GM23338 (cell line): ENCODE measurements at regions not wholly inside any gene's neighbourhood (a gene's known extent, or its start where the extent isn't known, plus 50 kb on each side); places are given as distances from the start of the nearest gene placed in this dataset.

Experiments
- ATAC-seq: fragments of 200-7000 bp; cut with Tn5 transposase; 3 replicates; pipeline ENCODE4 v1.9.1; 2020
- DNase-seq: peaks from one replicate; pipeline ENCODE4 v3.0.0-alpha.2; 2015; ENCODE audit warnings: low spot score
- H2AFZ ChIP-seq: fragments of 200-600 bp; sonication (generic); 2 replicates; pipeline ENCODE4 v1.8.0; 2016; ENCODE audit warnings: antibody characterized with exemption, mild to moderate bottlenecking, moderate library complexity
- H3F3A ChIP-seq: fragments of 200-600 bp; sonication (generic); replicated peaks from 2 replicates; pipeline ENCODE4 v1.8.0; 2017; ENCODE audit warnings: antibody characterized with exemption, mixed run types, low read depth
- H3K27ac ChIP-seq: fragments of 200-600 bp; sonication (generic); 2 replicates; pipeline ENCODE4 v1.6.1; 2016; ENCODE audit warnings: low read depth
- H3K27me3 ChIP-seq: fragments of 200-600 bp; sonication (generic); 2 replicates; pipeline ENCODE4 v1.8.0; 2016; ENCODE audit warnings: mild to moderate bottlenecking, mixed run types, moderate library complexity; ENCODE audit not compliant: insufficient read depth
- H3K36me3 ChIP-seq: fragments of 200-600 bp; sonication (generic); 2 replicates; pipeline ENCODE4 v1.8.0; 2016; ENCODE audit warnings: mild to moderate bottlenecking; ENCODE audit not compliant: insufficient read depth
- H3K4me1 ChIP-seq: fragments of 200-600 bp; sonication (generic); 2 replicates; pipeline ENCODE4 v1.8.0; 2016; ENCODE audit warnings: mild to moderate bottlenecking, moderate library complexity; ENCODE audit not compliant: insufficient read depth
- H3K4me2 ChIP-seq: fragments of 200-600 bp; sonication (generic); 2 replicates; pipeline ENCODE4 v1.7.1; 2017; ENCODE audit warnings: mixed run types
- H3K4me3 ChIP-seq: fragments of 200-600 bp; sonication (generic); 2 replicates; pipeline ENCODE4 v1.6.1; 2016; ENCODE audit warnings: mixed run types
- H3K79me2 ChIP-seq: fragments of 200-600 bp; sonication (generic); replicated peaks from 2 replicates; pipeline ENCODE4 v1.8.0; 2017; ENCODE audit warnings: mild to moderate bottlenecking; ENCODE audit not compliant: insufficient read depth
- H3K9me2 ChIP-seq: fragments of 200-600 bp; sonication (generic); 2 replicates; pipeline ENCODE4 v1.8.0; 2017; ENCODE audit not compliant: insufficient read depth
- H4K20me1 ChIP-seq: fragments of 200-600 bp; sonication (generic); replicated peaks from 2 replicates; pipeline ENCODE4 v1.8.0; 2017; ENCODE audit warnings: mild to moderate bottlenecking; ENCODE audit not compliant: insufficient read depth
- H3K27ac Mint-ChIP-seq: 2 replicates; pipeline ENCODE4 v1.8.0; 2020; ENCODE audit warnings: inconsistent platforms, mild to moderate bottlenecking, moderate library complexity, mixed read lengths
- H3K27me3 Mint-ChIP-seq: 3 replicates; pipeline ENCODE4 v1.8.0; 2022; ENCODE audit warnings: low read depth, mild to moderate bottlenecking, moderate library complexity, mixed read lengths, inconsistent platforms; ENCODE audit not compliant: insufficient read depth, poor library complexity
- H3K36me3 Mint-ChIP-seq: 3 replicates; pipeline ENCODE4 v1.8.0; 2021; ENCODE audit warnings: low read depth, mild to moderate bottlenecking, inconsistent platforms, moderate library complexity, mixed read lengths
- H3K4me1 Mint-ChIP-seq: 3 replicates; pipeline ENCODE4 v1.8.0; 2020; ENCODE audit warnings: mild to moderate bottlenecking, inconsistent platforms, mixed read lengths
- H3K4me3 Mint-ChIP-seq: 3 replicates; pipeline ENCODE4 v1.8.0; 2021; ENCODE audit warnings: moderate library complexity, mild to moderate bottlenecking, inconsistent platforms, mixed read lengths
- H3K9me3 Mint-ChIP-seq: 3 replicates; pipeline ENCODE4 v1.8.0; 2020; ENCODE audit warnings: moderate library complexity, mild to moderate bottlenecking, inconsistent platforms, mixed read lengths
- CREB1 ChIP-seq: fragments of 250-450 bp; sonication (Bioruptor Pico); IDR thresholded peaks from 2 replicates; pipeline ENCODE4 v1.5.0; 2020; ENCODE audit warnings: low read depth, mild to moderate bottlenecking, moderate library complexity
- EZH2 ChIP-seq: fragments of 200-600 bp; sonication (generic); IDR thresholded peaks from one replicate; pipeline ENCODE4 v1.8.0; 2017; ENCODE audit warnings: antibody characterized with exemption, mild to moderate bottlenecking, low read depth; ENCODE audit not compliant: unreplicated experiment
- EZH2phosphoT487 ChIP-seq: fragments of 200-600 bp; sonication (generic); IDR thresholded peaks from one replicate; pipeline ENCODE4 v1.8.1; 2018; ENCODE audit warnings: antibody characterized with exemption; ENCODE audit not compliant: unreplicated experiment
- JUNB ChIP-seq: IDR thresholded peaks from one replicate; pipeline ENCODE4 v1.6.1; 2016; ENCODE audit warnings: antibody characterized with exemption; ENCODE audit not compliant: unreplicated experiment
- NANOG ChIP-seq: IDR thresholded peaks from 2 replicates; pipeline ENCODE4 v1.6.1; 2016; ENCODE audit warnings: antibody characterized with exemption, borderline replicate concordance
- POLR2AphosphoS5 ChIP-seq: IDR thresholded peaks from 2 replicates; pipeline ENCODE4 v1.6.1; 2016; ENCODE audit warnings: antibody characterized with exemption, low read depth
- REST ChIP-seq: IDR thresholded peaks from one replicate; pipeline ENCODE4 v1.6.1; 2018; ENCODE audit warnings: antibody characterized with exemption; ENCODE audit not compliant: unreplicated experiment
- STAT1 ChIP-seq: IDR thresholded peaks from one replicate; pipeline ENCODE4 v1.6.1; 2016; ENCODE audit warnings: antibody characterized with exemption; ENCODE audit not compliant: unreplicated experiment
- ZNF114 ChIP-seq: fragments of 250-450 bp; sonication (Bioruptor Pico); IDR thresholded peaks from 2 replicates; pipeline ENCODE4 v1.5.0; 2020; ENCODE audit warnings: mild to moderate bottlenecking, moderate library complexity
- ZNF331 ChIP-seq: fragments of 250-450 bp; sonication (Bioruptor Pico); IDR thresholded peaks from 2 replicates; pipeline ENCODE4 v1.5.0; 2020; ENCODE audit warnings: low read depth, mild to moderate bottlenecking, moderate library complexity
- TF ChIP-seq, protein P1 (sequence below): fragments of 250-450 bp; sonication (Bioruptor Pico); IDR thresholded peaks from 2 replicates; pipeline ENCODE4 v1.5.0; 2020; ENCODE audit warnings: mild to moderate bottlenecking, moderate library complexity
- TF ChIP-seq, protein P2 (sequence below): IDR thresholded peaks from 2 replicates; pipeline ENCODE4 v1.6.1; 2016; ENCODE audit warnings: antibody characterized with exemption

- TF ChIP-seq, protein P1, sequence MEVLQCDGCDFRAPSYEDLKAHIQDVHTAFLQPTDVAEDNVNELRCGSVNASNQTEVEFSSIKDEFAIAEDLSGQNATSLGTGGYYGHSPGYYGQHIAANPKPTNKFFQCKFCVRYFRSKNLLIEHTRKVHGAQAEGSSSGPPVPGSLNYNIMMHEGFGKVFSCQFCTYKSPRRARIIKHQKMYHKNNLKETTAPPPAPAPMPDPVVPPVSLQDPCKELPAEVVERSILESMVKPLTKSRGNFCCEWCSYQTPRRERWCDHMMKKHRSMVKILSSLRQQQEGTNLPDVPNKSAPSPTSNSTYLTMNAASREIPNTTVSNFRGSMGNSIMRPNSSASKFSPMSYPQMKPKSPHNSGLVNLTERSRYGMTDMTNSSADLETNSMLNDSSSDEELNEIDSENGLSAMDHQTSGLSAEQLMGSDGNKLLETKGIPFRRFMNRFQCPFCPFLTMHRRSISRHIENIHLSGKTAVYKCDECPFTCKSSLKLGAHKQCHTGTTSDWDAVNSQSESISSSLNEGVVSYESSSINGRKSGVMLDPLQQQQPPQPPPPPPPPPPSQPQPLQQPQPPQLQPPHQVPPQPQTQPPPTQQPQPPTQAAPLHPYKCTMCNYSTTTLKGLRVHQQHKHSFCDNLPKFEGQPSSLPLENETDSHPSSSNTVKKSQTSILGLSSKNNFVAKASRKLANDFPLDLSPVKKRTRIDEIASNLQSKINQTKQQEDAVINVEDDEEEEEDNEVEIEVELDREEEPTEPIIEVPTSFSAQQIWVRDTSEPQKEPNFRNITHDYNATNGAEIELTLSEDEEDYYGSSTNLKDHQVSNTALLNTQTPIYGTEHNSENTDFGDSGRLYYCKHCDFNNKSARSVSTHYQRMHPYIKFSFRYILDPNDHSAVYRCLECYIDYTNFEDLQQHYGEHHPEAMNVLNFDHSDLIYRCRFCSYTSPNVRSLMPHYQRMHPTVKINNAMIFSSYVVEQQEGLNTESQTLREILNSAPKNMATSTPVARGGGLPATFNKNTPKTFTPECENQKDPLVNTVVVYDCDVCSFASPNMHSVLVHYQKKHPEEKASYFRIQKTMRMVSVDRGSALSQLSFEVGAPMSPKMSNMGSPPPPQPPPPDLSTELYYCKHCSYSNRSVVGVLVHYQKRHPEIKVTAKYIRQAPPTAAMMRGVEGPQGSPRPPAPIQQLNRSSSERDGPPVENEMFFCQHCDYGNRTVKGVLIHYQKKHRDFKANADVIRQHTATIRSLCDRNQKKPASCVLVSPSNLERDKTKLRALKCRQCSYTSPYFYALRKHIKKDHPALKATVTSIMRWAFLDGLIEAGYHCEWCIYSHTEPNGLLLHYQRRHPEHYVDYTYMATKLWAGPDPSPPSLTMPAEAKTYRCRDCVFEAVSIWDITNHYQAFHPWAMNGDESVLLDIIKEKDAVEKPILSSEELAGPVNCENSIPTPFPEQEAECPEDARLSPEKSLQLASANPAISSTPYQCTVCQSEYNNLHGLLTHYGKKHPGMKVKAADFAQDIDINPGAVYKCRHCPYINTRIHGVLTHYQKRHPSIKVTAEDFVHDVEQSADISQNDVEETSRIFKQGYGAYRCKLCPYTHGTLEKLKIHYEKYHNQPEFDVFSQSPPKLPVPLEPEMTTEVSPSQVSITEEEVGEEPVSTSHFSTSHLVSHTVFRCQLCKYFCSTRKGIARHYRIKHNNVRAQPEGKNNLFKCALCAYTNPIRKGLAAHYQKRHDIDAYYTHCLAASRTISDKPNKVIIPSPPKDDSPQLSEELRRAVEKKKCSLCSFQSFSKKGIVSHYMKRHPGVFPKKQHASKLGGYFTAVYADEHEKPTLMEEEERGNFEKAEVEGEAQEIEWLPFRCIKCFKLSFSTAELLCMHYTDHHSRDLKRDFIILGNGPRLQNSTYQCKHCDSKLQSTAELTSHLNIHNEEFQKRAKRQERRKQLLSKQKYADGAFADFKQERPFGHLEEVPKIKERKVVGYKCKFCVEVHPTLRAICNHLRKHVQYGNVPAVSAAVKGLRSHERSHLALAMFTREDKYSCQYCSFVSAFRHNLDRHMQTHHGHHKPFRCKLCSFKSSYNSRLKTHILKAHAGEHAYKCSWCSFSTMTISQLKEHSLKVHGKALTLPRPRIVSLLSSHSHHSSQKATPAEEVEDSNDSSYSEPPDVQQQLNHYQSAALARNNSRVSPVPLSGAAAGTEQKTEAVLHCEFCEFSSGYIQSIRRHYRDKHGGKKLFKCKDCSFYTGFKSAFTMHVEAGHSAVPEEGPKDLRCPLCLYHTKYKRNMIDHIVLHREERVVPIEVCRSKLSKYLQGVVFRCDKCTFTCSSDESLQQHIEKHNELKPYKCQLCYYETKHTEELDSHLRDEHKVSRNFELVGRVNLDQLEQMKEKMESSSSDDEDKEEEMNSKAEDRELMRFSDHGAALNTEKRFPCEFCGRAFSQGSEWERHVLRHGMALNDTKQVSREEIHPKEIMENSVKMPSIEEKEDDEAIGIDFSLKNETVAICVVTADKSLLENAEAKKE (CRISPR knock-in tag), result no peak
- TF ChIP-seq, protein P2, sequence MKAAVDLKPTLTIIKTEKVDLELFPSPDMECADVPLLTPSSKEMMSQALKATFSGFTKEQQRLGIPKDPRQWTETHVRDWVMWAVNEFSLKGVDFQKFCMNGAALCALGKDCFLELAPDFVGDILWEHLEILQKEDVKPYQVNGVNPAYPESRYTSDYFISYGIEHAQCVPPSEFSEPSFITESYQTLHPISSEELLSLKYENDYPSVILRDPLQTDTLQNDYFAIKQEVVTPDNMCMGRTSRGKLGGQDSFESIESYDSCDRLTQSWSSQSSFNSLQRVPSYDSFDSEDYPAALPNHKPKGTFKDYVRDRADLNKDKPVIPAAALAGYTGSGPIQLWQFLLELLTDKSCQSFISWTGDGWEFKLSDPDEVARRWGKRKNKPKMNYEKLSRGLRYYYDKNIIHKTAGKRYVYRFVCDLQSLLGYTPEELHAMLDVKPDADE, result no peak
- no peak for TF ChIP-seq POLR2AphosphoS5
- no peak for TF ChIP-seq ZNF114 (CRISPR knock-in tag)
- no peak for TF ChIP-seq JUNB
- TF ChIP-seq STAT1, result no peak
- TF ChIP-seq CREB1 (CRISPR knock-in tag), result no peak
These were observed 628.1 kb downstream of the LMO4 start (continued) for GRCh38 chr1:87956750-87957149.

DNA sequence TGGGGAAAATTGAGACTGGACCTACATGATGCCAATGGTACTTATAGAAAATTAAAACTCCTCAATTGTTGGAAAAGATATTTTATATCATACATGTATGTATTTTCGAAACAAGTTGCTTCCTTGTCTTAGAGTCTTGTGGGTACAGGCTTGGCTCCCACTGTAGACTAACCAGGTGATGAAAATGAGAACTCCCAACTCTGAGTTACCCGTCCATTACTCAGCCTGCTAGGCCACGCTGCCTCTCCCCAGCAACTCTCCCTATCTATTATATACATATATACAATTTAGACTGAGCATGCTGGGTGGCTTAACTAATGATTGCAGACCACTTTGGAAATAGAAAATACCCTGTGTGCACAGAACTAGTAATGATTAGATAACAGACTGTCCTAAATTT lies 628.7 kb downstream of the LMO4 start:
- no peaks in the 10 kb centered on the region; the same call in 2 of the 3 replicates for H3K9me3 Mint-ChIP-seq
- Histone ChIP-seq H3K9me2 (no peaks in the 10 kb centered on the region), H3K36me3 (no peaks in the 10 kb centered on the region; the same call in 1 of the 2 replicates), H3K4me1 (no peaks in the 10 kb centered on the region), H4K20me1 (no peaks in the 10 kb centered on the region), H3K4me2 (no peak overlapping the region), H3K4me3 (no peak overlapping the region), H3K79me2 (no peaks in the 10 kb centered on the region), H2AFZ (no peak overlapping the region), H3K27me3 (no peaks in the 10 kb centered on the region), H3F3A (no peaks in the 10 kb centered on the region), H3K27ac (no peak overlapping the region)
- H3K27me3 Mint-ChIP-seq, result no peaks in the 10 kb centered on the region
- peaks cover 4% of the 10 kb centered on the region; the same call in 2 of the 3 replicates for H3K4me1 Mint-ChIP-seq
- no peak for ATAC-seq
- no peak for DNase-seq
- no peak overlapping the region for H3K27ac Mint-ChIP-seq
- TF ChIP-seq ZNF331 (CRISPR knock-in tag) (no peak), JUNB (no peak), STAT1 (no peak), EZH2 (no peak), REST (no peak), EZH2phosphoT487 (no peak), POLR2AphosphoS5 (no peak), NANOG (no peak)
- TF ChIP-seq, protein P2, result no peak
- H3K4me3 Mint-ChIP-seq, result no peak overlapping the region
- no peaks in the 10 kb centered on the region for H3K36me3 Mint-ChIP-seq
